Esophagus squamous epithelium (tissue), 4 donors: ENCODE measurements at regions not wholly inside any gene's neighbourhood (a gene's known extent, or its start where the extent isn't known, plus 50 kb on each side); places are given as distances from the start of the nearest gene placed in this dataset.

Source experiments
- POLR2A ChIP-seq, 4 donors: fragments of 450-650 bp; IDR thresholded peaks; one replicate each; pipeline ENCODE4 v1.6.1; 2017; ENCODE audit warnings: antibody characterized with exemption in 4 of 4, mild to moderate bottlenecking in 4 of 4, moderate library complexity in 3 of 4
- TF ChIP-seq, protein P1 (sequence below), 6 experiments: fragments of 450-650 bp in 4 of 6; fragments of 200-600 bp in 2 of 6; sonication (generic) in 2 of 6; IDR thresholded peaks; one replicate each; pipeline ENCODE4 v1.5.1; 2016 to 2019; ENCODE audit warnings: antibody characterized with exemption in 6 of 6, mild to moderate bottlenecking in 4 of 6, moderate library complexity in 4 of 6

DNA sequence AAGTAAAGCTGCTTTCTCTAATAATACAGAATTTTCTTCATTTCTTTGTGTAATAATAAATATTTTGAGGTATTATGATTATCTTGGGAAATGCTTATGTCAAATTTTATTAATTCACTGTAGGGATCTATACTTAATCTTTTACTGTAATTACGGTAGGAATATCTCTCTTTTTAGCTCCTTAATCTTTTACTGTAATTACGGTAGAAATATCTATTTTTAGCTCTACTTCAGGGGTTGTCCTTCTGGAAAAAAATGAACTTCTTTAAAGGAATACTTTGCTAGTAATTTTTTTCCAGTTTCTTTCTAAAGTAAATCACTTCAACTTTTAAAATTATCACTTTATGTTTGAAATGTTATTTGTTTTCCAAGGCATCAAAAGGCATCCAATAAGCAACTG is 2229.4 kb upstream of the AGA start:
- TF ChIP-seq, protein P1, sequence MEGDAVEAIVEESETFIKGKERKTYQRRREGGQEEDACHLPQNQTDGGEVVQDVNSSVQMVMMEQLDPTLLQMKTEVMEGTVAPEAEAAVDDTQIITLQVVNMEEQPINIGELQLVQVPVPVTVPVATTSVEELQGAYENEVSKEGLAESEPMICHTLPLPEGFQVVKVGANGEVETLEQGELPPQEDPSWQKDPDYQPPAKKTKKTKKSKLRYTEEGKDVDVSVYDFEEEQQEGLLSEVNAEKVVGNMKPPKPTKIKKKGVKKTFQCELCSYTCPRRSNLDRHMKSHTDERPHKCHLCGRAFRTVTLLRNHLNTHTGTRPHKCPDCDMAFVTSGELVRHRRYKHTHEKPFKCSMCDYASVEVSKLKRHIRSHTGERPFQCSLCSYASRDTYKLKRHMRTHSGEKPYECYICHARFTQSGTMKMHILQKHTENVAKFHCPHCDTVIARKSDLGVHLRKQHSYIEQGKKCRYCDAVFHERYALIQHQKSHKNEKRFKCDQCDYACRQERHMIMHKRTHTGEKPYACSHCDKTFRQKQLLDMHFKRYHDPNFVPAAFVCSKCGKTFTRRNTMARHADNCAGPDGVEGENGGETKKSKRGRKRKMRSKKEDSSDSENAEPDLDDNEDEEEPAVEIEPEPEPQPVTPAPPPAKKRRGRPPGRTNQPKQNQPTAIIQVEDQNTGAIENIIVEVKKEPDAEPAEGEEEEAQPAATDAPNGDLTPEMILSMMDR (IDR thresholded peaks at IDR 0.05), result no peak
- no peak for TF ChIP-seq POLR2A (IDR thresholded peaks at IDR 0.05)
